Inferior parietal cortex (tissue), 1 donor: ENCODE measurements at regions not wholly inside any gene's neighbourhood (a gene's known extent, or its start where the extent isn't known, plus 50 kb on each side); places are given as distances from the start of the nearest gene placed in this dataset.
A peak's percentile ranks its signal among the peaks of the same experiment; 100 is the strongest.

Experiments
- DNase-seq: peaks from one replicate; pipeline ENCODE4 v3.0.0-alpha.2; 2016; ENCODE audit errors: extremely low spot score

- peak; percentile 38 for DNase-seq
These were observed 93.0 kb upstream of the ZNF608 start for GRCh38 chr5:124839371-124839998.

- no peak for DNase-seq
These were observed 95.6 kb upstream of the ZNF608 start for GRCh38 chr5:124841829-124842712.

GRCh38 chr5:124842725-124843595 lies 96.5 kb upstream of the ZNF608 start:
- no peak for DNase-seq

- no peak for DNase-seq
These were observed 97.1 kb upstream of the ZNF608 start for GRCh38 chr5:124843596-124843899.

GRCh38 chr5:124844371-124844920 lies 98.0 kb upstream of the ZNF608 start:
- no peak for DNase-seq

GRCh38 chr5:124847907-124848306 lies 101.5 kb upstream of the ZNF608 start:
- DNase-seq: no peak

- no peak for DNase-seq
These were observed 103.3 kb upstream of the ZNF608 start for GRCh38 chr5:124849774-124850173.

GRCh38 chr5:124856726-124857125 lies 110.3 kb upstream of the ZNF608 start:
- no peak for DNase-seq

GRCh38 chr5:124858612-124859011 lies 112.2 kb upstream of the ZNF608 start:
- no peak for DNase-seq

GRCh38 chr5:124859027-124859426 lies 112.6 kb upstream of the ZNF608 start:
- no peak for DNase-seq

- no peak for DNase-seq
These were observed 113.3 kb upstream of the ZNF608 start for GRCh38 chr5:124859556-124860290.

- DNase-seq: no peak
These were observed 113.8 kb upstream of the ZNF608 start for GRCh38 chr5:124860291-124860655.

- DNase-seq: no peak
These were observed 118.6 kb upstream of the ZNF608 start for GRCh38 chr5:124865066-124865465.

- DNase-seq: no peak
These were observed 119.3 kb upstream of the ZNF608 start for GRCh38 chr5:124865603-124866354.

- no peak for DNase-seq
These were observed 120.1 kb upstream of the ZNF608 start for GRCh38 chr5:124866355-124867136.

GRCh38 chr5:124867137-124867704 lies 120.8 kb upstream of the ZNF608 start:
- no peak for DNase-seq

GRCh38 chr5:124868676-124869075 lies 122.2 kb upstream of the ZNF608 start:
- DNase-seq: no peak

GRCh38 chr5:124869426-124870033 lies 123.1 kb upstream of the ZNF608 start:
- no peak for DNase-seq

- no peak for DNase-seq
These were observed 123.6 kb upstream of the ZNF608 start for GRCh38 chr5:124870070-124870469.
